ENCODE measurements at regions not wholly inside any gene's neighbourhood (a gene's known extent, or its start where the extent isn't known, plus 50 kb on each side); places are given as distances from the start of the nearest gene placed in this dataset.

DNA sequence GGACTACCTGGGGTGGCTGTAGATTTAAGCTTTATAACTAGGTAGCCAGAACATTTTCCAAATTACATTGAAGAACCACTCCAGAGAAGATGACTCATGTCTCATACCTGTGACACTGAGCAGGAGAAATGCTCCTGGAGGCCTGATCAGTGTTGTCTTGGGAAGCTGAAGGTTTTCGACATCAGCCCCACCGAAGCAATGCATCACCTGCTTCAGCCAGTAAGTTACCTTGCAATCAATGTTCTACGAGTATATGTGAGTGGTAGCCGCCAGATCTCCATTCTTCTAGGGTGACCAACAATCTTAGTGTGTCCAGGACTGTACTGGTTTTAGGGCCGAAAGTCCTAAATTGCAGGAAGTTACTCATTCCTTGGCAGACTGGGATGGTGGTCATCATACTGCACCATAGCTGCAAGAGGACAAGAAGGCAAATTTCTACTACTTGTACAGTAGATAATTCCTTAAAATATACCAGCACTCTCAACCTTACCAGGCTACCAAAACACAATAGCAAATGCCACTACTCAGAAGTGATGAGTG lies 109.3 kb upstream of the LINC00305 start:
- no peaks in the 10 kb centered on the region for H3K27me3 ChIP-seq (ENCODE audit: insufficient read depth, low read depth, low read length)
- H3K4me3 ChIP-seq (ENCODE audit: low read length): no peak overlapping the region
- H3K4me2 ChIP-seq (ENCODE audit: low read length): no peak overlapping the region
- no peaks in the 10 kb centered on the region for H3K9me2 ChIP-seq (ENCODE audit: insufficient read depth, low read length)
- H3K79me2 ChIP-seq (replicated peaks; ENCODE audit: insufficient read depth, low read length): no peaks in the 10 kb centered on the region
- no peaks in the 10 kb centered on the region for H4K20me1 ChIP-seq (ENCODE audit: insufficient read depth)
- no peaks in the 10 kb centered on the region for H3F3A ChIP-seq (ENCODE audit: insufficient read depth, low read length, poor library complexity, severe bottlenecking)
- TF ChIP-seq MXI1 (conservative IDR thresholded peaks at IDR 0.05; ENCODE audit: poor library complexity, severe bottlenecking) (no peak), POLR2AphosphoS5 (IDR thresholded peaks at IDR 0.05) (no peak), EP300 (conservative IDR thresholded peaks at IDR 0.05; ENCODE audit: poor library complexity, severe bottlenecking) (no peak), RAD21 (conservative IDR thresholded peaks at IDR 0.05) (no peak)
- TF ChIP-seq, protein P1, sequence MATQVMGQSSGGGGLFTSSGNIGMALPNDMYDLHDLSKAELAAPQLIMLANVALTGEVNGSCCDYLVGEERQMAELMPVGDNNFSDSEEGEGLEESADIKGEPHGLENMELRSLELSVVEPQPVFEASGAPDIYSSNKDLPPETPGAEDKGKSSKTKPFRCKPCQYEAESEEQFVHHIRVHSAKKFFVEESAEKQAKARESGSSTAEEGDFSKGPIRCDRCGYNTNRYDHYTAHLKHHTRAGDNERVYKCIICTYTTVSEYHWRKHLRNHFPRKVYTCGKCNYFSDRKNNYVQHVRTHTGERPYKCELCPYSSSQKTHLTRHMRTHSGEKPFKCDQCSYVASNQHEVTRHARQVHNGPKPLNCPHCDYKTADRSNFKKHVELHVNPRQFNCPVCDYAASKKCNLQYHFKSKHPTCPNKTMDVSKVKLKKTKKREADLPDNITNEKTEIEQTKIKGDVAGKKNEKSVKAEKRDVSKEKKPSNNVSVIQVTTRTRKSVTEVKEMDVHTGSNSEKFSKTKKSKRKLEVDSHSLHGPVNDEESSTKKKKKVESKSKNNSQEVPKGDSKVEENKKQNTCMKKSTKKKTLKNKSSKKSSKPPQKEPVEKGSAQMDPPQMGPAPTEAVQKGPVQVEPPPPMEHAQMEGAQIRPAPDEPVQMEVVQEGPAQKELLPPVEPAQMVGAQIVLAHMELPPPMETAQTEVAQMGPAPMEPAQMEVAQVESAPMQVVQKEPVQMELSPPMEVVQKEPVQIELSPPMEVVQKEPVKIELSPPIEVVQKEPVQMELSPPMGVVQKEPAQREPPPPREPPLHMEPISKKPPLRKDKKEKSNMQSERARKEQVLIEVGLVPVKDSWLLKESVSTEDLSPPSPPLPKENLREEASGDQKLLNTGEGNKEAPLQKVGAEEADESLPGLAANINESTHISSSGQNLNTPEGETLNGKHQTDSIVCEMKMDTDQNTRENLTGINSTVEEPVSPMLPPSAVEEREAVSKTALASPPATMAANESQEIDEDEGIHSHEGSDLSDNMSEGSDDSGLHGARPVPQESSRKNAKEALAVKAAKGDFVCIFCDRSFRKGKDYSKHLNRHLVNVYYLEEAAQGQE (IDR thresholded peaks at IDR 0.05; ENCODE audit: borderline replicate concordance): no peak
- no peaks in the 10 kb centered on the region for H3K9me3 ChIP-seq (ENCODE audit: low read length)
- no peaks in the 10 kb centered on the region for H3K36me3 ChIP-seq (ENCODE audit: insufficient read depth, low read length)
- H2AFZ ChIP-seq (ENCODE audit: low read depth, low read length): no peak overlapping the region
- no peak overlapping the region for H3K27ac ChIP-seq (ENCODE audit: low read length)
- H3K9ac ChIP-seq (ENCODE audit: low read length): no peak overlapping the region

DNA sequence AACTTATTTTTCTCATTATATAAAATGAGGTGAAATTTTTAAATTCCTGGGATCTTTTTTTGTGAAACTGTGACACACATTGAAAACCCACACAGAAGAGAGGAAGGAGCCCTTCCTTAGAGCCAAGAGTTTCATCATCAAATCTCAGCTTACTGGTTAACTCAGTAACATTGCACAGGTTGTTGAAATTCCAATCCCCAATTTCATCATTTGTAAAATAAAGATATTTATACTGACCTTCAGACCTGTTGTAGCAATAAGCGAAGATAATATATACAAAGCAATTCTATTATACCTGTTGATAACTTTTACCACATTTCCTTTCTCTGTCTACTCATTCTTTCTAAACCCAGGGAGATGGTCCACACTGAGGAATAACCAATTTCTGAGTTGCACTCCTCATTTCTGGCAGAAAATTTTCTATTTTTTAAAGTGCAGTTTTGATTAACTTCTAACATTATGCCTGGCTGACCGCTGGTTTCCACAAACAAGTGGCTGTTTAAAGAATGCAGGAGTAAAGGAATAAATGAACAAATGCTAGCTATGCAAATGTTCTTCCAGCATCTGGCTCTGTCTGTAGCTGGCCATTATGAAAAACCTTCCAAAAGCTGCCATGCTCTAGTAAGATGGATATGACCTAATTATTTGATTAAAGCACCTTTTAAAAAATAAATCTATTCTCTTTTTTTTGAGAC lies 105.7 kb upstream of the LINC00305 start:
- TF ChIP-seq POLR2AphosphoS5 (IDR thresholded peaks at IDR 0.05) (no peak), TAF1 (IDR thresholded peaks at IDR 0.05; ENCODE audit: low read depth) (no peak), RAD21 (conservative IDR thresholded peaks at IDR 0.05) (no peak), SMC3 (conservative IDR thresholded peaks at IDR 0.05; ENCODE audit: poor library complexity) (no peak)
- TF ChIP-seq, protein P2, sequence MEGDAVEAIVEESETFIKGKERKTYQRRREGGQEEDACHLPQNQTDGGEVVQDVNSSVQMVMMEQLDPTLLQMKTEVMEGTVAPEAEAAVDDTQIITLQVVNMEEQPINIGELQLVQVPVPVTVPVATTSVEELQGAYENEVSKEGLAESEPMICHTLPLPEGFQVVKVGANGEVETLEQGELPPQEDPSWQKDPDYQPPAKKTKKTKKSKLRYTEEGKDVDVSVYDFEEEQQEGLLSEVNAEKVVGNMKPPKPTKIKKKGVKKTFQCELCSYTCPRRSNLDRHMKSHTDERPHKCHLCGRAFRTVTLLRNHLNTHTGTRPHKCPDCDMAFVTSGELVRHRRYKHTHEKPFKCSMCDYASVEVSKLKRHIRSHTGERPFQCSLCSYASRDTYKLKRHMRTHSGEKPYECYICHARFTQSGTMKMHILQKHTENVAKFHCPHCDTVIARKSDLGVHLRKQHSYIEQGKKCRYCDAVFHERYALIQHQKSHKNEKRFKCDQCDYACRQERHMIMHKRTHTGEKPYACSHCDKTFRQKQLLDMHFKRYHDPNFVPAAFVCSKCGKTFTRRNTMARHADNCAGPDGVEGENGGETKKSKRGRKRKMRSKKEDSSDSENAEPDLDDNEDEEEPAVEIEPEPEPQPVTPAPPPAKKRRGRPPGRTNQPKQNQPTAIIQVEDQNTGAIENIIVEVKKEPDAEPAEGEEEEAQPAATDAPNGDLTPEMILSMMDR (IDR thresholded peaks at IDR 0.05; ENCODE audit: poor library complexity, severe bottlenecking): no peak
- no peak overlapping the region for H3K4me2 ChIP-seq (ENCODE audit: low read length)
- no peak overlapping the region for H3K27ac ChIP-seq (ENCODE audit: low read length)

DNA sequence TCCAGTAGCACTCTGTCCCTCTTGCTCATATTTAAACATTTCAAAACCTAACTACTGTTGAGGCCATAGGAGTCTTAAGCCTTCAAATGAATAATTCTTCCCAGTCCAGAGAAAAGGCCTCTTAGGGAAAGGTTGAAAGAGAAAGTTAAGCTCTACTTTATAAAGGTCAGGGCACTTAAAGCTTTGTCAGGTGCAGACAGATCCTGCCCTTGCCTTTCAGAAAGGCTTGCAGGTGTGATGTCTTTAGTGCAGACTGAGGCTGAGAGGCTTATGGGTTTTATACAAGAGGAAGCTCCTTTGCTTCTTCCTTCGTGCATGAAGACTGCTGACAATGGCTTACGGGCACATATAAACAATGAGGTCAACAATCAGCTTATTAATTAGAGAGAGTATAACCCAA lies 105.0 kb upstream of the LINC00305 start:
- Histone ChIP-seq H4K20me1 (ENCODE audit: insufficient read depth) (no peaks in the 10 kb centered on the region), H3K27me3 (ENCODE audit: insufficient read depth, low read depth, low read length) (no peaks in the 10 kb centered on the region), H3K4me2 (ENCODE audit: low read length) (no peak overlapping the region), H3K9me3 (ENCODE audit: low read length) (no peaks in the 10 kb centered on the region), H3K36me3 (ENCODE audit: insufficient read depth, low read length) (no peaks in the 10 kb centered on the region), H3K9me2 (ENCODE audit: insufficient read depth, low read length) (no peaks in the 10 kb centered on the region), H3K9ac (ENCODE audit: low read length) (no peak overlapping the region), H3K79me2 (replicated peaks; ENCODE audit: insufficient read depth, low read length) (no peaks in the 10 kb centered on the region), H3K27ac (ENCODE audit: low read length) (no peak overlapping the region), H2AFZ (ENCODE audit: low read depth, low read length) (no peak overlapping the region), H3K4me3 (ENCODE audit: low read length) (no peak overlapping the region), H3F3A (ENCODE audit: insufficient read depth, low read length, poor library complexity, severe bottlenecking) (no peaks in the 10 kb centered on the region)
- TF ChIP-seq EP300 (conservative IDR thresholded peaks at IDR 0.05; ENCODE audit: poor library complexity, severe bottlenecking): no peak
- no peak for TF ChIP-seq EZH2 (IDR thresholded peaks at IDR 0.05; ENCODE audit: borderline replicate concordance, insufficient read depth, low read length, poor library complexity, severe bottlenecking)
- TF ChIP-seq, protein P1 (IDR thresholded peaks at IDR 0.05; ENCODE audit: borderline replicate concordance): no peak
- TF ChIP-seq RAD21 (conservative IDR thresholded peaks at IDR 0.05): no peak
- TF ChIP-seq TAF1 (IDR thresholded peaks at IDR 0.05; ENCODE audit: low read depth): no peak
- TF ChIP-seq, protein P2 (IDR thresholded peaks at IDR 0.05; ENCODE audit: poor library complexity, severe bottlenecking): no peak
- TF ChIP-seq SMC3 (conservative IDR thresholded peaks at IDR 0.05; ENCODE audit: poor library complexity): no peak
- no peak for TF ChIP-seq MXI1 (conservative IDR thresholded peaks at IDR 0.05; ENCODE audit: poor library complexity, severe bottlenecking)
- TF ChIP-seq POLR2AphosphoS5 (IDR thresholded peaks at IDR 0.05): no peak

More for the DNA sequence above, 105.7 kb upstream of the LINC00305 start:
- Histone ChIP-seq H3F3A (ENCODE audit: insufficient read depth, low read length, poor library complexity, severe bottlenecking) (no peaks in the 10 kb centered on the region), H4K20me1 (ENCODE audit: insufficient read depth) (no peaks in the 10 kb centered on the region), H3K9ac (ENCODE audit: low read length) (no peak overlapping the region), H3K79me2 (replicated peaks; ENCODE audit: insufficient read depth, low read length) (no peaks in the 10 kb centered on the region), H2AFZ (ENCODE audit: low read depth, low read length) (no peak overlapping the region), H3K9me2 (ENCODE audit: insufficient read depth, low read length) (no peaks in the 10 kb centered on the region), H3K36me3 (ENCODE audit: insufficient read depth, low read length) (no peaks in the 10 kb centered on the region), H3K4me3 (ENCODE audit: low read length) (no peak overlapping the region), H3K9me3 (ENCODE audit: low read length) (no peaks in the 10 kb centered on the region), H3K27me3 (ENCODE audit: insufficient read depth, low read depth, low read length) (no peaks in the 10 kb centered on the region)

All from neural cell (in vitro differentiated cells).